ENCODE measurements at regions not wholly inside any gene's neighbourhood (a gene's known extent, or its start where the extent isn't known, plus 50 kb on each side); places are given as distances from the start of the nearest gene placed in this dataset.

- no peak for TF ChIP-seq MAX (IDR thresholded peaks at IDR 0.05)
- TF ChIP-seq CHD7 (IDR thresholded peaks at IDR 0.05; ENCODE audit: insufficient replicate concordance, low read length), result no peak
- TF ChIP-seq TAF7 (optimal IDR thresholded peaks at IDR 0.05; ENCODE audit: borderline replicate concordance, low read depth, low read length), result no peak
- no peak for TF ChIP-seq SP4 (IDR thresholded peaks at IDR 0.05; ENCODE audit: low read length)
- TF ChIP-seq TCF12 (IDR thresholded peaks at IDR 0.05; ENCODE audit: low read depth, low read length), result no peak
These were observed 83.8 kb upstream of the ROPN1 start (continued) for GRCh38 chr3:124075753-124076152.
